Putamen (tissue), 1 donor: ENCODE measurements at regions not wholly inside any gene's neighbourhood (a gene's known extent, or its start where the extent isn't known, plus 50 kb on each side); places are given as distances from the start of the nearest gene placed in this dataset.
"Not testable (repeated sequence)": the region's sequence is repeated elsewhere in the genome, so short reads cannot be mapped to it uniquely, and the experiment has no call there.

Source experiments
- DNase-seq: peaks from one replicate; pipeline ENCODE4 v3.0.0-alpha.2; 2016; ENCODE audit warnings: low spot score

- no peak for DNase-seq
Measured at GRCh38 chr3:104132566-104133403, 1233.9 kb upstream of the ALCAM start.

GRCh38 chr3:104133630-104134029 lies 1233.1 kb upstream of the ALCAM start:
- no peak for DNase-seq

DNA sequence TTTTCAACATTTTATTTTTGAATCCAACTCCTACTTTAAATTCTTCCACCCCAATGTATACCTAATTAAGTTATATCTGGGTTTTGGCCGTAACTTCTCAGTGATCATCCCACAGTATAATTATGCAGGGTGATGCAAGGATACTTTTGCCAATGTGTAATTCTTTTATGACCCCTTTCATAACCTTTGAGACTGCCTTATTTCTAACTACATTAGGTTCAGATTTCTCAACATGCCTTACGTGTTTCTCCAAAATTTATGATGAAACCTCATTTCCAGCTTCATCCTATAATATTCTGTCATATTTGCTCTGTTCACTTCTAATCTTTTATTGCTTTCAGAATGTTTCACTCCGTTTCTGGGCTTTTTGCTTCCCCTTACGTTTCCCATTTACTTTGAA lies 1229.6 kb upstream of the ALCAM start:
- no peak for DNase-seq

- DNase-seq, result no peak
Measured at GRCh38 chr3:104145164-104145563, 1221.5 kb upstream of the ALCAM start.

DNA sequence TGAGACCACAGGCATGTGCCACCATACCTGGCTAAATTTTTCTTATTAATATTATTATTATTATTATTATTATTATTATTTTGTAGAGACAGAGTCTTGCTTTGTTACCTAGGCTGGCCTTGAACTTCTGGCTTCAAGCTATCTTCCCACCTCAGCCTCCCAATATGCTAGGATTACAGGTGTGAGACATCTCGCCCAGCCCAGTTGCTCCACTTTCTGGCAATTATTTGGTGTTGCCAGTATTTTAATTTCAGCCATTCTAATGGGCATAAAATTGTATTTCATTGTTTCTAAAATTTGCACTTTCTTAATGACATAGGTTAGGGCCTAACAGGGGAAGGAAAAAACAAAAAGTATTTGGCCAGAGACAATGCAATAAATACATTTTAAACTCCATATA lies 1217.6 kb upstream of the ALCAM start:
- DNase-seq, result no peak

DNA sequence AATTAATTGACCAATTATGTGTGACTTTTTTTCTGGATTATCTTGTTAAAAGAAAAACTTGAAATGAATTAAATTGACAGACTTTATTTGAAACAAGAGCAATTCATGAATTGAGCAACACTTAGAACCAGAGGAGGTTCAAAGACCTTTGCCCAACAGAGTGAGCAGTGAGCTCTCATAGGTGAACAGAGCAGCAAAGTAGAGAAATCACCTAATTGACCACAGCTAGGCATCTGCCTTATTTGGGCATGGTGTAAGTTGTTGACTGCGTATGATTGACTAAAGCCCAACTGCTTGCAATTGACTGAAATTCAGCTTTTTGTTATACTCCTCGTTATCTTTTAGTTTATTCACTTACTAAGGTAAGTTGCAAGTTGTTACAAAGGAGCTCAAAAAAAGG lies 1216.0 kb upstream of the ALCAM start:
- DNase-seq, result no peak

DNA sequence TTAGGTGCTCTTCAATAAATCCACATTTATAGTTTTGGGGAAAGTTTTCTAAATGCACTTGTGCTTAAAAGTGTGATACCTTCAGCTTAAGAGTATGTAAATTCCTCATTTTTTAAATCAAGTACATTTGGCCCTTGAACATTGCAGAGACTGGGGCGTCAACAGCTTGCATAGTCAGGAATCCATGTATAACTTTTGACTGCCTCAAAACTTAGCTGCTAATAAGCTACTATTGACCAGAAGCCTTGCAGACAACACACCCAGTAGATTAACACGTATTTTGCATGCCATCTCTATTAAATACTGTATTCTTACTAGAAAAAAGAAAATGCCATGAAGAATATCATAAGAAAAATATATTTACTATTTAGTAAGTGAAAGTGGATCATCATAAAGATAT lies 1211.8 kb upstream of the ALCAM start:
- no peak for DNase-seq

DNA sequence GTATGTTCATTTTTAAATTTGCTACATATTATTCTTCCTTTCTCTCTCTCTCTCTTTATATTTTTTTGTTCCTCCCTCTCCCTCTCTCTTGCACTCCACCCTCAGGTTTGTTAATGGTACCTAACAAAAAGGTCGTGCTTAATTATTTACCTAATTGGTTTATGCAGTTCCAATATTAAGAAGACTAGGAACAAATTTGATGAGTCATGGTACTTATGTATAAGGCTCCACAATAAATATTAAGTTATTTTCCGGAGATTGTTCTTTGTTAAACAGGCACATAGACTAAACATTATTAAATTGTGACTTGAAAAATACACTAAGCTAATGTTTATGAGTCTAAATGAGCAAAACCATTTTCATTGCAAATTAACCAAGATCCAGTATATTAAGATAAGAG lies 1200.8 kb upstream of the ALCAM start:
- no peak for DNase-seq

DNA sequence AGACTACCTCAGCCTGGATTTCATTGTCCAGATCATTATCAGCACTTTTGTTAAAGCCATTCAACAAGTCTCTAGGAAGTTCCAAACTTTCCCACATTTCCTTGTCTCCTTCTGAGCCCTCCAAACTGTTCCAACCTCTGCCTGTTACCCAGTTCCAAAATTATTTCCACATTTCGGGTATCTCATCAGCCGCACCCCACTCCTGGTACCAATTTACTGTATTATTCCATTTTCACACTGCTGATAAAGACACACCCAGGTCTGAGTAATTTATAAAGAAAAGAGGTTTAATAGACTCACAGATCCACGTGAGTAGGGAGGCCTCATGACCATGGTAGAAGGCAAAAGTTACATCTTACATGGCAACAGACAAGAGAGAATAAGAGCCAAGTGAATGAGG lies 1198.3 kb upstream of the ALCAM start:
- DNase-seq, result no peak

DNA sequence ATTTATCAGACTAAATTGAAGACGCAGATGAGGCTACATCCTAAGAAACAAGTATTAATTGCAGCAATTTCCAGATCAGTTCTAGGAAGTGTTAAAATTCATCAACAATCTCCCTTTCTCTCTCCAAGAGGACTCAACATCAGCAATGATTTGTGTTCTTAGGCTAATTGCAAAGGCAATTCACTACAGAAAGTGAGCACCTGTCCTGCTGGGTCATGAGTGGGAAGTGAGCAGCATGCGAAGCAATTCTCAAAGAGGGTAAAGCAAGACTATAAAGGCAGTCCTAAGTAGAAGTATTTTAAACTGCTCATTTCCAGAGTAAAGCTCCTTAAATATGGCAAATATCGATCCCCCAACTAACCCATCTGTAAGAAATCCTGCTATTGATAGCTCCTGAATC lies 1191.0 kb upstream of the ALCAM start:
- DNase-seq, result no peak

GRCh38 chr3:104176706-104177105 lies 1190.0 kb upstream of the ALCAM start:
- no peak for DNase-seq

DNA sequence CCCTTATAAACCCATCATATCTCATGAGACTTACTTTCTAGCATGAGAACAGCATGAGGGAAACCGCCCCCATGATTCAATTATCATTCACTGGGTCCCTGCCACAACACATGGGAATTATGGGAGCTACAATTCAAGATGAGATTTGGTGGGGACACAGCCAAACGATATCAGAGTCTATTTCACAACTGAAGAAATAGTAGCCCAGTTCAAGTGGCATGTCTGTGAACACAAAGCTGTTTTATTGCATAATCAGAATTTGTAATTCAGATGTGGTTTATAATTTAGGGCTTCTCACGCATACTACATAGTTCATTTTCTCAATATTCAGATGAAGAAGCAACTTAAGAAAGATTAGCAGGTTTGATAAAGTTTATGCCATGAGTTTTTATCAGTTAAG lies 1188.0 kb upstream of the ALCAM start:
- DNase-seq, result no peak

- no peak for DNase-seq
Measured at GRCh38 chr3:104180906-104181305, 1185.8 kb upstream of the ALCAM start.

- DNase-seq, result no peak
Measured at GRCh38 chr3:104190681-104191080, 1176.0 kb upstream of the ALCAM start.

- no peak for DNase-seq
Measured at GRCh38 chr3:104198131-104198530, 1168.6 kb upstream of the ALCAM start.

GRCh38 chr3:104206925-104207324 lies 1159.8 kb upstream of the ALCAM start:
- no peak for DNase-seq

DNA sequence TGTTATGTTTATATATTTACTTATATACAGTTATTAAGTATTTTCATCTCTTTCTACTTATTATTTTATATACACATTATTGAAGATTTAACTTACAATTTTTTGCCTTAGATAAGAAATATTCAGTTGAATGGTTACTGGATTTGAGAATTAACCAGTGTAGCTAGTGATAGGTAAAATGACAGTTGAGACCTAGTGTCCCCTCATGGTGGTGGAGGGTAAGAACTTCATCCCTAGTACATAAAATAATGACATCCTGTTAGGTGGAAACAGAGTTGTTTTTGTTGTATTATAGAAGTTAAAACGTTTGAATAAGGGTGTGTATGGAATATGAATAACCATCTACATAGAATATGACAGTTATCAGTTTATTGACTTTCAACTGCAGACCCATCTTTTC lies 1152.4 kb upstream of the ALCAM start:
- no peak for DNase-seq

DNA sequence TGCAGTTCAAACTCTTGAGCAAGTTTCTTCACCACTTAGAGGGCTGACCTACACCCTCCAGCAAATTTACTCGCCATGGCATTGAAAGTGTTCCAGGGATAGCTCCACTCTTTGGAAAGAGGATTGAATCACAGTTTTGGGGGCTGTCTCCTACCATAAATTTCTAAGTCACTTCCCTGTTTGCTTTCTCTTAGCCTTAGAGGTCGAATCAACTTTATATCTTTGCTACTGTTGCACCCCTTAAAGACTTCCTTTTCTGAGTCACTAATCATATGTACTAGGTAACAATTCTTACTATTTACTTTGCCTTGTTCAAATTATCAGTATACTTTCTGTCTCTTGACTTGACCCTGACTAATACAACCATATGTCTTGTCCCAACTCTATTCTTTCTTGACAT lies 1151.8 kb upstream of the ALCAM start:
- DNase-seq, result no peak

DNA sequence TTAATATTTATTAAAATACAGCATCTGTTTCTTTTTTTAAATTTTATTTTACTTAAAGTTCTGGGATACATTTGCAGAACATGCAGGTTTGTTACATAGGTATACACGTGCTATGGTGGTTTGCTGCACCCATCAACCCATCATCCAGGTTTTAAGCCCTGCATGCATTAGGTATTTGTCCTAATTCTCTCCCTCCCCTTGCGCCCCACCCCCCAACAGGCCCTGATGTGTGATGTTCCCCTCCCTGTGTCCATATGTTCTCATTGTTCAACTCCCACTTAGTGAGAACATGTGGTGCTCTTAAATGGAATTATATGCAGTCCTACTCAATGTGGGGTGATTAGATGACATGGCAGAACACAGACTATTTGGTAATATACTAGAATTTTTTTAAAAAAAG lies 1147.7 kb upstream of the ALCAM start:
- DNase-seq, result not testable (repeated sequence)

DNA sequence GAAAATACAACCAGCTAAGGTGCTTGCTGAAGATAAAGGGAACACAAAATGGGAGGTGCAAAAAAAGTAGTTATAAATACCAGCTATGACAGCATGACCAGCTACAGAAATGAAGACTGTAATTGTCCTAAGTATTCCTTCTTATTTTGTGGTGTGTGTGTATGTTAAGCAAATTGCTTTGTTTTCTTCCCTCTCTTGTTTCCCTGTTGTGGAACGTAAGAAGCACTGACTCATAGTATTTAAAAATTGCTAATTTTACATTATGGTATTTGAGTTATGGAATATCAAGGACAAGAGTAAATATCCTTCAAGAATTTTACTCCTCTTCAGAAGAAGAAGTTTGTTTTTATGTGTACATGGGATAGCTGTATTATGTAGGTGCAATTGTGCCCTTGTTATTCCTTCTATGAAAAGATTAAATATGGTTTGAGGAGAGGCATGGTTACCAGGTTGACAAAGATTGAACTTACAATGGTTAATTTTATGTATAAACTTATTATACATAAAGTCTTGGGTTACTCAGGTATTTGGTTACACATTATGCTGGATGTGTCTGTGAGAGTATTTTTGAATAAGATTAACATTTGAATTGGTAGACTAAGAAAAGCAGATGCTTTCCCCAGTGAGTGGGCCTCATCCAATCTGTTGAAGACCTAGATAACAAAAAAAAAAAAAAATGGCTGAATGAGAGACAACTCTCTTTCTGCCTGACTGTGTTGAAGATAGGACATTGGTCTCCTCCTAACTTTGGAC lies 1132.1 kb upstream of the ALCAM start:
- no peak for DNase-seq

- DNase-seq, result no peak
Measured at GRCh38 chr3:104244680-104245220, 1122.0 kb upstream of the ALCAM start.

DNA sequence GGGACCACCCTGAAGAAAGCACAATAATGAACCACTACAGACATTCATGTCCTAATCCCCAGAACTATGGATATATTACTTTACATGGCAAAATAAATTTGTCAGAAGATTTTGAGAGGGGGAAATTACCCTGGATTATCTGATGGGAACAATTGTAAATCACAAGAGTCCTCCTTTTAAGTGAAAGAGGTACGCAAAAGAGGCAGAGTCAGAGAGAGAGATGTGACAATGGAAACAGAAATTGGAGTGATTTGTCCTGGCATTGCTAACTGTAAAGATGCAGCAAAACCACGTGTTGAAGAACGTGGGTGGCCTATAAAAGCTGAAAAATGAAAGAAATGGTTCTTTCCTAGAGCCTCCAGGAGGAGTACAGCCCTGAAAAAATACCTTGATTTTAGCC lies 1121.4 kb upstream of the ALCAM start:
- DNase-seq, result no peak

GRCh38 chr3:104245981-104246380 lies 1120.7 kb upstream of the ALCAM start:
- no peak for DNase-seq
